Astrocyte (in vitro differentiated cells and primary cell): ENCODE measurements at regions not wholly inside any gene's neighbourhood (a gene's known extent, or its start where the extent isn't known, plus 50 kb on each side); places are given as distances from the start of the nearest gene placed in this dataset.

Experiments used
- EZH2 ChIP-seq: IDR thresholded peaks from 2 replicates; pipeline ENCODE4 v1.6.1; 2012; ENCODE audit warnings: mild to moderate bottlenecking, low read length, inconsistent platforms; ENCODE audit not compliant: insufficient read depth
- TF ChIP-seq, protein P1 (sequence below): IDR thresholded peaks from 2 replicates; pipeline ENCODE4 v1.5.1; 2011; ENCODE audit warnings: low read depth, mild to moderate bottlenecking, inconsistent platforms, low read length, moderate library complexity; ENCODE audit not compliant: insufficient read depth

GRCh38 chr3:190224863-190225692 lies 97.2 kb downstream of the CLDN1 start:
- no peak for TF ChIP-seq EZH2
- TF ChIP-seq, protein P1, sequence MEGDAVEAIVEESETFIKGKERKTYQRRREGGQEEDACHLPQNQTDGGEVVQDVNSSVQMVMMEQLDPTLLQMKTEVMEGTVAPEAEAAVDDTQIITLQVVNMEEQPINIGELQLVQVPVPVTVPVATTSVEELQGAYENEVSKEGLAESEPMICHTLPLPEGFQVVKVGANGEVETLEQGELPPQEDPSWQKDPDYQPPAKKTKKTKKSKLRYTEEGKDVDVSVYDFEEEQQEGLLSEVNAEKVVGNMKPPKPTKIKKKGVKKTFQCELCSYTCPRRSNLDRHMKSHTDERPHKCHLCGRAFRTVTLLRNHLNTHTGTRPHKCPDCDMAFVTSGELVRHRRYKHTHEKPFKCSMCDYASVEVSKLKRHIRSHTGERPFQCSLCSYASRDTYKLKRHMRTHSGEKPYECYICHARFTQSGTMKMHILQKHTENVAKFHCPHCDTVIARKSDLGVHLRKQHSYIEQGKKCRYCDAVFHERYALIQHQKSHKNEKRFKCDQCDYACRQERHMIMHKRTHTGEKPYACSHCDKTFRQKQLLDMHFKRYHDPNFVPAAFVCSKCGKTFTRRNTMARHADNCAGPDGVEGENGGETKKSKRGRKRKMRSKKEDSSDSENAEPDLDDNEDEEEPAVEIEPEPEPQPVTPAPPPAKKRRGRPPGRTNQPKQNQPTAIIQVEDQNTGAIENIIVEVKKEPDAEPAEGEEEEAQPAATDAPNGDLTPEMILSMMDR = peak; percentile 54
